ENCODE measurements at regions not wholly inside any gene's neighbourhood (a gene's known extent, or its start where the extent isn't known, plus 50 kb on each side); places are given as distances from the start of the nearest gene placed in this dataset.

DNA sequence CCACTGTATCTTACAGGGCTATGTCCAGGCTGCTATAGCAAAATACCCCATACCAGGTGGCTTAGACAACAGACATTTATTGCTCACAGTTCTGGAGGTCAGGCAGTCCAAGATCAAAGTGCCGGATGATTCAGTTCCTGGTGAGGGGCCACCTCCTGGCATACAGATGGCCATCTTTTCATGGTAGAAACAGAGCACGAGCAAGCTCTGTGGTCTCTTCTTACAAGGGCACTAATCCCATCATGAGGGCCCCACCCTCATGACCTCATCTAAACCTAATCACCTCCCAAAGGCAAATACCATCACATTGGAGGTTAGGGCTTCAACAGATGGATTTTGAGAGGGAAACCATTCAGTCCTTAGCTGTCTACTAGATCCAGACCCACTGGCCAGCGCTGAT lies 117.4 kb upstream of the NECTIN1 start:
- 5% methylated on average over 3 of the region's 3 CpGs for WGBS (ENCODE audit: insufficient coverage, low coverage, missing lambda C conversion rate)
- no TSS peak for BruUV-seq (replicated peaks)
- Histone ChIP-seq H3K4me3 (no peak overlapping the region), H3K79me2 (ENCODE audit: control insufficient read depth, insufficient read depth, low read length) (no peaks in the 10 kb centered on the region), H4K20me1 (replicated peaks; ENCODE audit: control insufficient read depth, insufficient read depth, low read length) (peaks cover 5% of the 10 kb centered on the region; the same call in 1 of the 2 replicates), H3K27ac (ENCODE audit: extremely low read depth, low read depth, low read length) (no peak overlapping the region), H3K4me2 (ENCODE audit: insufficient read depth, low read length) (no peak overlapping the region), H3K9me3 (replicated peaks; ENCODE audit: control insufficient read depth, insufficient read depth, low read depth, low read length) (no peaks in the 10 kb centered on the region), H2AFZ (ENCODE audit: low read depth, low read length) (no peak overlapping the region), H3K9ac (ENCODE audit: insufficient read depth in 1 of 2, low read depth in 2 of 2, low read length in 2 of 2) (no peak overlapping the region), H3K27me3 (ENCODE audit: control insufficient read depth in 2 of 2, insufficient read depth in 2 of 2, low read length in 2 of 2) (no peaks in the 10 kb centered on the region; a peak in 1 of 5 replicates), H3K36me3 (ENCODE audit: control insufficient read depth, insufficient read depth, low read length) (no peaks in the 10 kb centered on the region), H3K4me1 (replicated peaks in 1 of 2; ENCODE audit: control insufficient read depth in 2 of 2, insufficient read depth in 2 of 2, low read length in 2 of 2) (no peaks in the 10 kb centered on the region), H3K9me1 (ENCODE audit: control insufficient read depth, insufficient read depth, low read length) (no peaks in the 10 kb centered on the region)
- POLR2A ChIA-PET: interaction anchor here (0.6 to 1.1 kb wide), 2 partner anchors 17 to 1278 kb away, joined by 3 read pairs; no protein-coding TSS in a partner anchor
- in situ Hi-C loops (cut with MboI): no loop called here
- CTCF ChIA-PET (ENCODE audit: low intra/inter-chr PET ratio): no interaction called here
- TF ChIP-seq CCNT2 (IDR thresholded peaks at IDR 0.05; ENCODE audit: borderline replicate concordance, extremely low read depth, insufficient read length, low read depth, low read length) (no peak), ZZZ3 (IDR thresholded peaks at IDR 0.05) (no peak), KAT2B (IDR thresholded peaks at IDR 0.05; ENCODE audit: low read depth, low read length) (no peak), NFATC3 (IDR thresholded peaks at IDR 0.05) (no peak), POLR2G (IDR thresholded peaks at IDR 0.05; ENCODE audit: low read depth, low read length) (no peak), IRF2 (CRISPR knock-in tag; IDR thresholded peaks at IDR 0.05) (no peak), CHD1 (IDR thresholded peaks at IDR 0.05; ENCODE audit: low read length) (no peak), ZNF766 (CRISPR knock-in tag; conservative IDR thresholded peaks at IDR 0.05) (no peak), ARHGAP35 (IDR thresholded peaks at IDR 0.05; ENCODE audit: partially characterized antibody) (no peak), RNF2 (IDR thresholded peaks at IDR 0.05) (no peak), ZNF263 (CRISPR knock-in tag; IDR thresholded peaks at IDR 0.05; ENCODE audit: borderline replicate concordance) (no peak), RAD21 (CRISPR knock-in tag; conservative IDR thresholded peaks at IDR 0.05 in 1 of 2, IDR thresholded peaks at IDR 0.05 in 1 of 2) (no peak)
- TF ChIP-seq, protein P1, sequence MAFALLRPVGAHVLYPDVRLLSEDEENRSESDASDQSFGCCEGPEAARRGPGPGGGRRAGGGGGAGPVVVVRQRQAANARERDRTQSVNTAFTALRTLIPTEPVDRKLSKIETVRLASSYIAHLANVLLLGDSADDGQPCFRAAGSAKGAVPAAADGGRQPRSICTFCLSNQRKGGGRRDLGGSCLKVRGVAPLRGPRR (CRISPR knock-in tag; IDR thresholded peaks at IDR 0.05): no peak
- no peak for ATAC-seq
- FAIRE-seq: no peak
- no peak for DNase-seq (ENCODE audit: extremely low read depth in 1 of 4, low spot score in 3 of 4)
- intact Hi-C loops (cut with micrococcal nuclease): no loop called here

All from K562 (cell line).